ENCODE measurements at regions not wholly inside any gene's neighbourhood (a gene's known extent, or its start where the extent isn't known, plus 50 kb on each side); places are given as distances from the start of the nearest gene placed in this dataset.

GRCh38 chr2:161048317-161048716 lies 111.9 kb upstream of the TANK start:
- Histone ChIP-seq H3K27me3 (ENCODE audit: insufficient read depth, poor library complexity, severe bottlenecking) (peaks cover 4% of the 10 kb centered on the region), H3K4me3 (replicated peaks; ENCODE audit: insufficient read depth, low read length) (no peak overlapping the region), H3K27ac (replicated peaks) (no peak overlapping the region)
- TF ChIP-seq GABPA (IDR thresholded peaks at IDR 0.05; ENCODE audit: low read depth) (no peak), REST (IDR thresholded peaks at IDR 0.05; ENCODE audit: insufficient replicate concordance, low read depth) (no peak), POLR2AphosphoS5 (IDR thresholded peaks at IDR 0.05; ENCODE audit: low read depth) (no peak)
- no peak for DNase-seq (ENCODE audit: low read depth in 1 of 2, low spot score in 1 of 2)

- H3K27ac ChIP-seq (replicated peaks), result no peak overlapping the region
- peaks cover 4% of the 10 kb centered on the region for H3K27me3 ChIP-seq (ENCODE audit: insufficient read depth, poor library complexity, severe bottlenecking)
- no peak overlapping the region for H3K4me3 ChIP-seq (replicated peaks; ENCODE audit: insufficient read depth, low read length)
- no peak for TF ChIP-seq GABPA (IDR thresholded peaks at IDR 0.05; ENCODE audit: low read depth)
- no peak for TF ChIP-seq POLR2AphosphoS5 (IDR thresholded peaks at IDR 0.05; ENCODE audit: low read depth)
- TF ChIP-seq SPI1 (IDR thresholded peaks at IDR 0.05; ENCODE audit: borderline replicate concordance, low read depth), result no peak
- no peak for TF ChIP-seq REST (IDR thresholded peaks at IDR 0.05; ENCODE audit: insufficient replicate concordance, low read depth)
- no peak for TF ChIP-seq CTCF (IDR thresholded peaks at IDR 0.05; ENCODE audit: insufficient read depth, low read length)
- DNase-seq (ENCODE audit: low read depth in 1 of 2, low spot score in 1 of 2), result no peak
Observed at GRCh38 chr2:161049559-161049958, 110.7 kb upstream of the TANK start.

GRCh38 chr2:161052214-161052613 lies 108.0 kb upstream of the TANK start:
- H3K27ac ChIP-seq (replicated peaks), result no peak overlapping the region
- TF ChIP-seq CTCF (IDR thresholded peaks at IDR 0.05; ENCODE audit: insufficient read depth, low read length) (no peak), POLR2AphosphoS5 (IDR thresholded peaks at IDR 0.05; ENCODE audit: low read depth) (no peak), REST (IDR thresholded peaks at IDR 0.05; ENCODE audit: insufficient replicate concordance, low read depth) (no peak), GABPA (IDR thresholded peaks at IDR 0.05; ENCODE audit: low read depth) (no peak), SPI1 (IDR thresholded peaks at IDR 0.05; ENCODE audit: borderline replicate concordance, low read depth) (no peak)
- H3K4me3 ChIP-seq (replicated peaks; ENCODE audit: insufficient read depth, low read length), result no peak overlapping the region

GRCh38 chr2:161055289-161055688 lies 104.9 kb upstream of the TANK start:
- DNase-seq (ENCODE audit: low read depth in 1 of 2, low spot score in 1 of 2), result no peak
- H3K27me3 ChIP-seq (ENCODE audit: insufficient read depth, poor library complexity, severe bottlenecking), result peaks cover 4% of the 10 kb centered on the region
- H3K27ac ChIP-seq (replicated peaks), result no peak overlapping the region
- no peak overlapping the region for H3K4me3 ChIP-seq (replicated peaks; ENCODE audit: insufficient read depth, low read length)
- no peak for TF ChIP-seq CTCF (IDR thresholded peaks at IDR 0.05; ENCODE audit: insufficient read depth, low read length)
- no peak for TF ChIP-seq SPI1 (IDR thresholded peaks at IDR 0.05; ENCODE audit: borderline replicate concordance, low read depth)
- TF ChIP-seq POLR2AphosphoS5 (IDR thresholded peaks at IDR 0.05; ENCODE audit: low read depth), result no peak

More at GRCh38 chr2:161052214-161052613, 108.0 kb upstream of the TANK start:
- no peak for DNase-seq (ENCODE audit: low read depth in 1 of 2, low spot score in 1 of 2)
- peaks cover 4% of the 10 kb centered on the region for H3K27me3 ChIP-seq (ENCODE audit: insufficient read depth, poor library complexity, severe bottlenecking)
